ENCODE measurements at regions not wholly inside any gene's neighbourhood (a gene's known extent, or its start where the extent isn't known, plus 50 kb on each side); places are given as distances from the start of the nearest gene placed in this dataset.
"Not testable (repeated sequence)": the region's sequence is repeated elsewhere in the genome, so short reads cannot be mapped to it uniquely, and the experiment has no call there.

DNA sequence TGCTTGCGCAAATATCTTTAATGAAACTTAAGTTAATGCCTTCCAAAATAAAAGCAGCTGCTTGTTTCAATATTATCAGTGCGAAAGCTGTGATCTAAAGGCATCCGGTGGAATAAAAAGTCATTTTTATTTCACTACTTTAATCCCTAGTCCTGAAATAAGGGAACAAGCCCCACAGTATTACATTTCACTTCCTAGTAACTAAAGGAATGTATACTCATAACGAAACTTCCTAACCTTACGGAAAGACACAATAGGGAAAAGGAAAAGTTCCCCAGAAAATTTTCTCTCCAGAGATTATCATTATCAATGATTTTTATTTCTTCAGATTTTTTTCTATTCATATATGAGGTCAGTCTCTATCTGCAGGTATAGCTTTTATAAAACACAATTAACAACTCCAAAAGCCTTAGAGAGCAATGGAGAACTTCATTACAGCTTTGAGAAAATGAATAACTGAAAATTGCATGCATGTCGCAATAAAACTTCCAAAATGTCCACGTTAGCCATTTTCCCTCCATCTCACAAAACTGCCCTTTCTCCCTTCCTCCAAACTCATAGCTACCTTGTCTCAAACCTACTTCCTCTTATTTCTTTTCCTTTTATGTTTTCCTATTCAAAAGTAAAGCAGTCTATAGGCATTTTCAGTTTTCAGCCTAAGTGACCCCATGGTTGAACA, 154.3 kb upstream of the MED13 start:
- Histone ChIP-seq H3K27ac (ENCODE audit: low read depth in 1 of 2, low read length in 2 of 2) (no peak overlapping the region), H3K27me3 (ENCODE audit: control insufficient read depth in 1 of 2, insufficient read depth in 2 of 2, low read length in 2 of 2) (peaks cover 0 to 4% of the 10 kb centered on the region in 2 experiments), H3K4me1 (ENCODE audit: insufficient read depth, low read length) (no peaks in the 10 kb centered on the region), H3K36me3 (ENCODE audit: insufficient read depth, low read length) (no peaks in the 10 kb centered on the region), H3K4me3 (ENCODE audit: low read length) (no peak overlapping the region), H3K9me3 (ENCODE audit: control insufficient read depth in 1 of 2, insufficient read depth in 1 of 2, low read length in 2 of 2) (no peaks in the 10 kb centered on the region)
- H3K27ac Mint-ChIP-seq = no peak overlapping the region
- POLR2A ChIA-PET = no interaction called here
- H3K27me3 Mint-ChIP-seq = peaks cover 5% of the 10 kb centered on the region
- H3K4me1 Mint-ChIP-seq (ENCODE audit: low read depth) = no peaks in the 10 kb centered on the region
- ATAC-seq (ENCODE audit: poor library complexity) (no peak), DNase-seq (no peak)
- CTCF ChIA-PET = no interaction called here
- H3K36me3 Mint-ChIP-seq (ENCODE audit: low read depth) = no peaks in the 10 kb centered on the region
- no peaks in the 10 kb centered on the region for H3K9me3 Mint-ChIP-seq
- TF ChIP-seq, protein P1, sequence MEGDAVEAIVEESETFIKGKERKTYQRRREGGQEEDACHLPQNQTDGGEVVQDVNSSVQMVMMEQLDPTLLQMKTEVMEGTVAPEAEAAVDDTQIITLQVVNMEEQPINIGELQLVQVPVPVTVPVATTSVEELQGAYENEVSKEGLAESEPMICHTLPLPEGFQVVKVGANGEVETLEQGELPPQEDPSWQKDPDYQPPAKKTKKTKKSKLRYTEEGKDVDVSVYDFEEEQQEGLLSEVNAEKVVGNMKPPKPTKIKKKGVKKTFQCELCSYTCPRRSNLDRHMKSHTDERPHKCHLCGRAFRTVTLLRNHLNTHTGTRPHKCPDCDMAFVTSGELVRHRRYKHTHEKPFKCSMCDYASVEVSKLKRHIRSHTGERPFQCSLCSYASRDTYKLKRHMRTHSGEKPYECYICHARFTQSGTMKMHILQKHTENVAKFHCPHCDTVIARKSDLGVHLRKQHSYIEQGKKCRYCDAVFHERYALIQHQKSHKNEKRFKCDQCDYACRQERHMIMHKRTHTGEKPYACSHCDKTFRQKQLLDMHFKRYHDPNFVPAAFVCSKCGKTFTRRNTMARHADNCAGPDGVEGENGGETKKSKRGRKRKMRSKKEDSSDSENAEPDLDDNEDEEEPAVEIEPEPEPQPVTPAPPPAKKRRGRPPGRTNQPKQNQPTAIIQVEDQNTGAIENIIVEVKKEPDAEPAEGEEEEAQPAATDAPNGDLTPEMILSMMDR (IDR thresholded peaks at IDR 0.05) = no peak
- intact Hi-C loops (cut with DNase I, micrococcal nuclease) = no loop called here
- H3K4me3 Mint-ChIP-seq = no peak overlapping the region

DNA sequence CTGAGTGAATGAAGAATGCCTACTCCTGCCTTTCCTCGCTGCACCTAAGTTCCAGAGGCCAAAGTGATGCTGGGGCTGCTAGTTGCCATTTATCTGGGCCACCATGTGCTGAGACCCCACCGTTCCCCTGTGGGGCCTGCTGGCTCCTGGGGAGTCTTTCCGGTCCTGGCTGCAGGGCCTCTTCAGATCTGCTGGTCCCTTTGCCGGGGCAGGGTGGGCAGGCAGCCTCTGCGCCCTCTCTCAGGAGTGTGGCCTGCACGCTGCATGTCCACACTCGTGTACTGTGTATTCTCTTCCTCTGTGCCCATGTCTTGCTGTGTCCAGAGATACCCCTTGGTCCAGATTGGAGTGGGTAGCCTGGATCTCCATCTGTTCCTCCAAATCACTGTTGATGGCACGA, 151.8 kb upstream of the MED13 start:
- CTCF ChIA-PET = no interaction called here
- POLR2A ChIA-PET = no interaction called here
- intact Hi-C loops (cut with DNase I, micrococcal nuclease) = no loop called here
- Mint-ChIP-seq H3K9me3 (no peaks in the 10 kb centered on the region), H3K27ac (no peak overlapping the region), H3K27me3 (peaks cover 23% of the 10 kb centered on the region), H3K36me3 (ENCODE audit: low read depth) (no peaks in the 10 kb centered on the region), H3K4me3 (no peak overlapping the region), H3K4me1 (ENCODE audit: low read depth) (no peaks in the 10 kb centered on the region)
- TF ChIP-seq, protein P1 (IDR thresholded peaks at IDR 0.05) = no peak
- DNase-seq (no peak), ATAC-seq (ENCODE audit: poor library complexity) (no peak)
- no peaks in the 10 kb centered on the region for H3K4me1 ChIP-seq (ENCODE audit: insufficient read depth, low read length)
- H3K4me3 ChIP-seq (ENCODE audit: low read length) = no peak overlapping the region
- no peak overlapping the region for H3K27ac ChIP-seq (ENCODE audit: low read depth in 1 of 2, low read length in 2 of 2)
- no peaks in the 10 kb centered on the region for H3K36me3 ChIP-seq (ENCODE audit: insufficient read depth, low read length)
- H3K9me3 ChIP-seq (ENCODE audit: control insufficient read depth in 1 of 2, insufficient read depth in 1 of 2, low read length in 2 of 2) = no peaks in the 10 kb centered on the region
- H3K27me3 ChIP-seq (ENCODE audit: control insufficient read depth in 1 of 2, insufficient read depth in 2 of 2, low read length in 2 of 2) = peaks cover 4% of the 10 kb centered on the region in 2 experiments

DNA sequence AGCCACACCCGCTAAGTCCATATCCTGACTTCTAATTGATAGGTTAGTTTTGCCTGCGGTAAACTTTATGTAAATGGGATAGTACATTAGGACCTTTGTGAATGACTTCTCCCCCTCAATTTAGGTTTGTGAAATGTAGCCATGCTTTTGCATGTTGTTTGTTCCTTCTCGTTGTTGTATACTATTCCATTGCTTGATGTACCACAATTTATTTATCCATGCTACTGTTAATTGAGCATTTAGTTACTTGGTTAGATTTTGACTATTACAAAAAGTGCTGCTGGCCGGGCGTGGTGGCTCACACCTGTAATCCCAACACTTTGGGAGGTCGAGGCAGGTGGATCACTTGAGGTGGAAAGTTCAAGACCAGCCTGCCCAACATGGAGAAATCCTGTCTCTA, 150.8 kb upstream of the MED13 start:
- H3K4me3 ChIP-seq (ENCODE audit: low read length); DNase-seq; H3K27me3 ChIP-seq (ENCODE audit: control insufficient read depth in 1 of 2, insufficient read depth in 2 of 2, low read length in 2 of 2); H3K27ac Mint-ChIP-seq; H3K4me1 Mint-ChIP-seq (ENCODE audit: low read depth); H3K9me3 Mint-ChIP-seq; intact Hi-C loops (cut with DNase I, micrococcal nuclease); POLR2A ChIA-PET; CTCF ChIA-PET; H3K36me3 Mint-ChIP-seq (ENCODE audit: low read depth); H3K36me3 ChIP-seq (ENCODE audit: insufficient read depth, low read length); H3K4me3 Mint-ChIP-seq; H3K4me1 ChIP-seq (ENCODE audit: insufficient read depth, low read length); ATAC-seq (ENCODE audit: poor library complexity); H3K27ac ChIP-seq (ENCODE audit: low read depth in 1 of 2, low read length in 2 of 2); H3K9me3 ChIP-seq (ENCODE audit: control insufficient read depth in 1 of 2, insufficient read depth in 1 of 2, low read length in 2 of 2): not testable (repeated sequence)
- peaks cover 27% of the 10 kb centered on the region for H3K27me3 Mint-ChIP-seq

DNA sequence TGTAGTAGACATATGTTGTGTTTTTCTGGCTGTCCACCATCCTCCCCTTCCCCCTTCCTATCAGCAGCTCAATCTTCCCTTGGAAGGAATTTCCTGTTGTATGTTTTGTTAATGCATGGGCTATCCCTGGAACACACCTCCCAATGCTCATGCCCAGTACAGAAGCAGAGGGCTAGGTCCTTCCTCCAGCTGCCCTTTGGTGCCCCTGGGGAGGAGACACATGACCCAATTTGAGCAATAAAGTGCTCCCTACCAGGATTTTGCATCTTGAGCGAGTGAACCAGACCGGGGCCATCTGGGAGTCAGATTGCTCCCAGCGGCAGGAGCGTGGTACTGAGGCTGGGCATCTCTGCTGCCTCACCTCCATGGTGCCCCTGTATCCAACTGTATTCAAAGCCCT, 141.5 kb upstream of the MED13 start:
- no peak overlapping the region for H3K4me3 ChIP-seq (ENCODE audit: low read length)
- no peak for ATAC-seq (ENCODE audit: poor library complexity)
- Mint-ChIP-seq H3K27me3 (peaks cover 6% of the 10 kb centered on the region), H3K27ac (no peak overlapping the region), H3K9me3 (no peaks in the 10 kb centered on the region), H3K4me1 (ENCODE audit: low read depth) (no peaks in the 10 kb centered on the region), H3K4me3 (no peak overlapping the region), H3K36me3 (ENCODE audit: low read depth) (no peaks in the 10 kb centered on the region)
- TF ChIP-seq, protein P1 (IDR thresholded peaks at IDR 0.05) = no peak
- CTCF ChIA-PET = no interaction called here
- no peaks in the 10 kb centered on the region for H3K27me3 ChIP-seq (ENCODE audit: control insufficient read depth in 1 of 2, insufficient read depth in 2 of 2, low read length in 2 of 2)
- H3K36me3 ChIP-seq (ENCODE audit: insufficient read depth, low read length) = no peaks in the 10 kb centered on the region
- intact Hi-C loops (cut with DNase I, micrococcal nuclease) = no loop called here
- no peaks in the 10 kb centered on the region for H3K9me3 ChIP-seq (ENCODE audit: control insufficient read depth in 1 of 2, insufficient read depth in 1 of 2, low read length in 2 of 2)
- no peak overlapping the region for H3K27ac ChIP-seq (ENCODE audit: low read depth in 1 of 2, low read length in 2 of 2)
- POLR2A ChIA-PET = no interaction called here
- no peak for DNase-seq
- no peaks in the 10 kb centered on the region for H3K4me1 ChIP-seq (ENCODE audit: insufficient read depth, low read length)

DNA sequence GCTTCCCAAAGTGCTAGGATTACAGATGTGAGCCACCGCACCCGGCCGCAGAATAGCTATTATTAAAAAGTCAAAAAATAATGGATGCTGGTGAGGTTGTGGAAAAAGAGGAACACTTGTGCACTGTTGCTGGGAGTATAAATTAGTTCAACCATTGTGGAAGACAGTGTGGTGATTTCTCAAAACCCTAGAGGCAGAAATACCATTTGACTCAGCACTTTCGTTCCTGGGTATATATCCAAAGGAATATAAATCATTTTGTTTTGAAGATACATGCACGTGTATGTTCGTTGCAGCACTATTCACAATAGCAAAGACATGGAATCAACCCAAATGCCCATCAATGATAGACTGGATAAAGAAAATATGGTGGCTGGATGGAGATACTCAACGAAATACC, 132.1 kb upstream of the MED13 start:
- H3K36me3 ChIP-seq (ENCODE audit: insufficient read depth, low read length); H3K36me3 Mint-ChIP-seq (ENCODE audit: low read depth); DNase-seq; ATAC-seq (ENCODE audit: poor library complexity); H3K27me3 Mint-ChIP-seq; H3K4me1 ChIP-seq (ENCODE audit: insufficient read depth, low read length); H3K4me3 Mint-ChIP-seq; intact Hi-C loops (cut with DNase I, micrococcal nuclease); CTCF ChIA-PET; H3K4me1 Mint-ChIP-seq (ENCODE audit: low read depth); H3K27ac ChIP-seq (ENCODE audit: low read depth in 1 of 2, low read length in 2 of 2); H3K9me3 Mint-ChIP-seq; H3K27ac Mint-ChIP-seq; POLR2A ChIA-PET; H3K4me3 ChIP-seq (ENCODE audit: low read length); H3K27me3 ChIP-seq (ENCODE audit: control insufficient read depth in 1 of 2, insufficient read depth in 2 of 2, low read length in 2 of 2); H3K9me3 ChIP-seq (ENCODE audit: control insufficient read depth in 1 of 2, insufficient read depth in 1 of 2, low read length in 2 of 2): not testable (repeated sequence)
